GM12873 (cell line): ENCODE measurements at regions not wholly inside any gene's neighbourhood (a gene's known extent, or its start where the extent isn't known, plus 50 kb on each side); places are given as distances from the start of the nearest gene placed in this dataset.

Experiments used
- TF ChIP-seq, protein P1 (sequence below): IDR thresholded peaks from 2 replicates; pipeline ENCODE4 v1.5.1; 2012; ENCODE audit warnings: low read depth, mild to moderate bottlenecking, moderate library complexity, low read length, control low read depth; ENCODE audit not compliant: insufficient read depth; ENCODE audit errors: missing control alignments

DNA sequence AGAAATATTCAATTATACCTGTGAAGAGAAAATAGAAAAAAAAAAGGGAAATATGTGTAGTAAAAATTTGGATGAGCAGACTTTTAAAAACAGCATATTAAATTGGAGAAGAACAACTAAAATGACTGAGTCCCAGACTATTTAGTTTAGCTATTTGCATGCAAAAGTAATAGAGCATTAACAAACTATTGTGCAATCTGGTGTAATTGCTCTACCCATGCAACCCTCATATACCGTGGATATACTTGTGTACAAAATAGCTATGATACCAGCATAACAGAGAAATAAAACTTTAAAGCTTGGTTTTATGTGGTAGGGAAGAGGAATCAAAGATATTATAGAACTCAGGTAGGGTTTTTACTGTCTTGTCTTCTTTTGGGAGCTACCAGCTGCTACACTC is 78.7 kb upstream of the PRDM9 start:
- TF ChIP-seq, protein P1, sequence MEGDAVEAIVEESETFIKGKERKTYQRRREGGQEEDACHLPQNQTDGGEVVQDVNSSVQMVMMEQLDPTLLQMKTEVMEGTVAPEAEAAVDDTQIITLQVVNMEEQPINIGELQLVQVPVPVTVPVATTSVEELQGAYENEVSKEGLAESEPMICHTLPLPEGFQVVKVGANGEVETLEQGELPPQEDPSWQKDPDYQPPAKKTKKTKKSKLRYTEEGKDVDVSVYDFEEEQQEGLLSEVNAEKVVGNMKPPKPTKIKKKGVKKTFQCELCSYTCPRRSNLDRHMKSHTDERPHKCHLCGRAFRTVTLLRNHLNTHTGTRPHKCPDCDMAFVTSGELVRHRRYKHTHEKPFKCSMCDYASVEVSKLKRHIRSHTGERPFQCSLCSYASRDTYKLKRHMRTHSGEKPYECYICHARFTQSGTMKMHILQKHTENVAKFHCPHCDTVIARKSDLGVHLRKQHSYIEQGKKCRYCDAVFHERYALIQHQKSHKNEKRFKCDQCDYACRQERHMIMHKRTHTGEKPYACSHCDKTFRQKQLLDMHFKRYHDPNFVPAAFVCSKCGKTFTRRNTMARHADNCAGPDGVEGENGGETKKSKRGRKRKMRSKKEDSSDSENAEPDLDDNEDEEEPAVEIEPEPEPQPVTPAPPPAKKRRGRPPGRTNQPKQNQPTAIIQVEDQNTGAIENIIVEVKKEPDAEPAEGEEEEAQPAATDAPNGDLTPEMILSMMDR: no peak

DNA sequence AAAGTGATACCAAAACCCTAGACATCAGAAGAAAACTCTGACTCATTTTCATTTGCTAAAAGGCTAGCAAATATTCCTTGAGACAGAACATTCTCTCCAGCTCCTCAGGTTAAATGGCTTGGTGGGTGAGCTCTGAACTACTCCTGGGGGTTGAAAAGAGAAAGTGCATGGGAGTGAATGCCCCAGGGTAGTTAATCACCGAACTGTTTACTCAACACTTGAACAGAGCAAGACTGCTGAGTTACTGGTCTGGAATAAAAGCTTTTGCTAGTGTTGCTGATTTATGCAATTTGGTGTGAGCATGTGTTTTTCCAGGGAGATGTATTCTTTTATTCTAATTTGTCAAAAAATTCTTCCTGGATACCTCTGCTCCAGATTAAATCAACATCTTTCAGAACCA is 88.3 kb upstream of the PRDM9 start:
- TF ChIP-seq, protein P1: no peak

DNA sequence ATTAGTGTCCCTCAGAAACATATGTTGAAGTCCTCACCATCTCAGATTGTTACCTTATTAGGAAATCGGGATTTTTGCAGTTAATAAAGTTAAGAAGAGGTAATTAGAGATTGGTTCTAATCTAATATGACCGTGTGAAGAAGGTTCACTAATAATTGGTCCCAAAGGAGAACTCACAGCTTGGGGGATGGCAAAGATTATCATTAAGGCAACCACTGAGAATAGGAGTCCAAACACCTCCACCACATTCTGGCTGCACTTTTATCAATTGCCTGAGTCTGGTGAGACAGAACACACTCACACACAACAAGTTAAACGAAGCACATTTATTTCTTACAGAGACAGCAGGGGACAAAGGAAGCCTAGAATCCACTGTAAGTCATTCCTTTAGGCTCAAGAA is 94.9 kb upstream of the PRDM9 start:
- TF ChIP-seq, protein P1: no peak

DNA sequence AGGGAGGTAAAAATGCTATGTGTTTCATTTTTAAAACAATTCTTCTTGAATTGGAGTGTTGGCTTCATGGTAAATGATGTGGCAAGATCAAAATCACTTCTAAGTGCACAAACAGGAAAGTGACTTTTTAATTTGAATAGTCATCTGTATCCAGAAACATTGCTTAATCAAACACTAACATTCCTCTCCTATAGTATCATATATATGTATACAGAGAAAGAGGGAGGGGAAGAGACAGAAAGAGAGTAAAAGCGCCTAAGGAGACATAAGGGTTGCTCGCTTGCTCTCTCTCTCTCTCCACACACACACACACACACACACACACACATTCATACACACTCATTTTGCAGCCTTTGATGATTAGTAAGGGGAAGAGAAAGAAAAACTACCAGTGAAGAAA is 95.4 kb upstream of the PRDM9 start:
- TF ChIP-seq, protein P1: no peak

DNA sequence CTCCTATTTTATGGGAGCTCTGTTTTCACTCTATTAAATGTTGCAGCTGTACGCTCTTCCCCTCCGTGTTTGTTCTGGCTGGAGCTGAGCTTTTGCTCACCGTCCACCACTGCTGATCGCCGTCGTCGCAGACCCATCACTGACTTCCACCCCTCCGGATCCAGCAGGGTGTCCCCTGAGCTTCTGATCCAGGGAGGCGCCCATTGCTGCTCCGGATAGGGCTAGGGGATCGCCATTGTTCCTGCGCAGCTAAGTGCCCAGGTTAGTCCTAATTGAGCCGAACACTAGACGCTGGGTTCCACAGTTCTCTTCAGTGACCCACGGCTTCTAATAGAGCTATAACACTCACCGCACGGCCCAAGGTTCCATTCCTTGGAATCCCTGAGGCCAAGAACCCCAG is 96.2 kb upstream of the PRDM9 start:
- TF ChIP-seq, protein P1: no peak

DNA sequence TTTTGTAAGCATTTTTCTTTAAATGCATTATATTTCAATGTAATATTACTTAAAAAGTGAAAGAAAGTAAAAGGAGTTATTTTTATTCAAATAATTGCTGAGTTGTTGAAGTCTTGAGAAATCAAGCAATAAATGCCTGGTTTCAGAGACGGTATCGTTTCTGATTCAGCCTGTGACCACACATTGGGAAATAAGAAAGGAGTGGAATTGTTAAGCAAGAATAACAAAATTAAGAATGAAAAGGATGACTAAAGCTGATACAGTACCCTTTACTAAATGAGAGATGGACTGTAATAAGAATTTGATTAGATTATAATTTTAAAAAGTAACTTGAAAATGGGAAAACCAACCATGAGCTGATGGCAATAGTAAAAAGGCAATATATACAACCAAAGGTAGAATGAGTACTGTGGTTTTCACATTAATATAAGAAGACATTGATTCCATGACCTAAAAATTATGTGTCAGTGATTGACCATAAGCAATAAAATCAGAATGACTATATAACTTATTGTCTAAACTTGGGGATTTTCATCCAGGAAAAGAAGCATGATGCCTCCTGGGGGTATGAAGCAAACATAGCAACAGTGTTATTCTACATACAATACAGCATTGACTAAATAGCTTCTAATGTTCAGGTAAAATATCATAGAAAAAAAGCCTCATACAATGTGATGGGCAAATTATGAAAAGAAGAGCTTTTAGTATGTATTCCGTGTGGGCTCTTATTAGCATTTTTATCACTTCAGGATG is 101.9 kb upstream of the PRDM9 start:
- TF ChIP-seq, protein P1: no peak

DNA sequence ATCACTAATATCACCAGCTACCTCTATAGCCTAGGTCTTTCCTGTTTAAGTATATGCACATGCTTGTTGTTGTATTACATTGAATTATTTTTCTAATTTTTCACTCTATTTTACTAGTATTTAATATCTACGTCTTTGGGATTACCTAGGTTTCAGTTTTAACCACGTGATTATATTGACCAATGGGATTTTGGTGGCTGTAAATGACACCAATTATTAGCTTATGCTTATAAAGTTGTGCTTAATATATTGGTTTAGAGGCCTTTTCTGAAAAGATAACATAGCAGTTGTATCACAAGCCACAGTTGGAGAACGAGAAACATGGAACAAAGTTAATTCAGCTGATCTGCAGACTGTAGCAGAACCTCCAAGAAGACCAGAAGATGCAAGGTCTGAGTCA is 104.8 kb upstream of the PRDM9 start:
- TF ChIP-seq, protein P1: no peak
